Activated CD8-positive, alpha-beta memory T cell treated with anti-CD3 and anti-CD28 coated beads, Interleukin-2, amount 50 U/mL, for 48 hours (primary cell): ENCODE measurements at regions not wholly inside any gene's neighbourhood (a gene's known extent, or its start where the extent isn't known, plus 50 kb on each side); places are given as distances from the start of the nearest gene placed in this dataset.
"Not testable (repeated sequence)": the region's sequence is repeated elsewhere in the genome, so short reads cannot be mapped to it uniquely, and the experiment has no call there.

ENCODE experiments used
- DNase-seq: peaks from one replicate; pipeline ENCODE4 v3.0.0-alpha.2; 2020

GRCh38 chr13:74266309-74266708 lies 132.1 kb upstream of the KLF12 start:
- DNase-seq = no peak

GRCh38 chr13:74264333-74264732 lies 130.1 kb upstream of the KLF12 start:
- DNase-seq = no peak

GRCh38 chr13:74260420-74260819 lies 126.2 kb upstream of the KLF12 start:
- DNase-seq = not testable (repeated sequence)

- no peak for DNase-seq
Measured at GRCh38 chr13:74259641-74260040, 125.4 kb upstream of the KLF12 start.

GRCh38 chr13:74258961-74259360 lies 124.8 kb upstream of the KLF12 start:
- no peak for DNase-seq

- no peak for DNase-seq
Measured at GRCh38 chr13:74256969-74257368, 122.8 kb upstream of the KLF12 start.

GRCh38 chr13:74253161-74253560 lies 119.0 kb upstream of the KLF12 start:
- DNase-seq = no peak

- no peak for DNase-seq
Measured at GRCh38 chr13:74251778-74252519, 117.7 kb upstream of the KLF12 start.

- no peak for DNase-seq
Measured at GRCh38 chr13:74250738-74251190, 116.6 kb upstream of the KLF12 start.

GRCh38 chr13:74248477-74248876 lies 114.3 kb upstream of the KLF12 start:
- no peak for DNase-seq

GRCh38 chr13:74246487-74246886 lies 112.3 kb upstream of the KLF12 start:
- DNase-seq = no peak

- no peak for DNase-seq
Measured at GRCh38 chr13:74243637-74244526, 109.7 kb upstream of the KLF12 start.

- not testable (repeated sequence) for DNase-seq
Measured at GRCh38 chr13:74241343-74241742, 107.1 kb upstream of the KLF12 start.

- DNase-seq = no peak
Measured at GRCh38 chr13:74230984-74231501, 96.8 kb upstream of the KLF12 start.

- DNase-seq = no peak
Measured at GRCh38 chr13:74229242-74229641, 95.0 kb upstream of the KLF12 start.

- no peak for DNase-seq
Measured at GRCh38 chr13:74227476-74228158, 93.4 kb upstream of the KLF12 start.

- DNase-seq = no peak
Measured at GRCh38 chr13:74226791-74227475, 92.7 kb upstream of the KLF12 start.

GRCh38 chr13:74221752-74222151 lies 87.5 kb upstream of the KLF12 start:
- no peak for DNase-seq

GRCh38 chr13:74219566-74219965 lies 85.4 kb upstream of the KLF12 start:
- no peak for DNase-seq

GRCh38 chr13:74218291-74218690 lies 84.1 kb upstream of the KLF12 start:
- DNase-seq = no peak

- no peak for DNase-seq
Measured at GRCh38 chr13:74217811-74218210, 83.6 kb upstream of the KLF12 start.

- DNase-seq = no peak
Measured at GRCh38 chr13:74215420-74215819, 81.2 kb upstream of the KLF12 start.

- DNase-seq = no peak
Measured at GRCh38 chr13:74214321-74214720, 80.1 kb upstream of the KLF12 start.
